Coronary artery (tissue), 2 donors: ENCODE measurements at regions not wholly inside any gene's neighbourhood (a gene's known extent, or its start where the extent isn't known, plus 50 kb on each side); places are given as distances from the start of the nearest gene placed in this dataset.

Source experiments
- DNase-seq: peaks from one replicate; pipeline ENCODE4 v3.0.0-alpha.2; 2017; ENCODE audit warnings: low spot score
- H3K27ac ChIP-seq, 2 donors: fragments of 200-600 bp; sonication (generic); one replicate each; pipeline ENCODE4 v1.5.1; 2016 to 2019
- H3K4me3 ChIP-seq: fragments of 200-600 bp; sonication (generic); 2 replicates; pipeline ENCODE4 v1.5.1; 2016; ENCODE audit warnings: mild to moderate bottlenecking, moderate library complexity
- TF ChIP-seq, protein P1 (sequence below): fragments of 200-600 bp; sonication (generic); IDR thresholded peaks from one replicate; pipeline ENCODE4 v1.5.1; 2019; ENCODE audit warnings: antibody characterized with exemption

DNA sequence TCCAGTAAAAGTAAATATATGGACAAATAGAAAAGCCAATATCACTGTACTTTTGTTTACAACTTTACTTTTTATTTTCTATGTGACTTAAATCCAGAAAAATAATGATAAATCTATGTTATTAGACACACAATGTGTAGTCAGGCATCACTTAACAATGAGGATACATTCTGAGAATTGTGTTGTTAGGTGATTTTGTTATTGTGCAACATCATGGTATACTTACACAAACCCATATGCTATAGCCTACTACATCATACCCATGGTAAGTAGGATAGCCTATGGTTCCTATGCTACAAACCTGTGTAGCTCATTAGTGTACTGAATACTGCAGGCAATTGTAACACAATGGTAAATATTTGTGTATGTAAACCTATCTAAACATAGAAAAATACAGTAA lies 781.7 kb upstream of the GHITM start:
- no peak for DNase-seq

DNA sequence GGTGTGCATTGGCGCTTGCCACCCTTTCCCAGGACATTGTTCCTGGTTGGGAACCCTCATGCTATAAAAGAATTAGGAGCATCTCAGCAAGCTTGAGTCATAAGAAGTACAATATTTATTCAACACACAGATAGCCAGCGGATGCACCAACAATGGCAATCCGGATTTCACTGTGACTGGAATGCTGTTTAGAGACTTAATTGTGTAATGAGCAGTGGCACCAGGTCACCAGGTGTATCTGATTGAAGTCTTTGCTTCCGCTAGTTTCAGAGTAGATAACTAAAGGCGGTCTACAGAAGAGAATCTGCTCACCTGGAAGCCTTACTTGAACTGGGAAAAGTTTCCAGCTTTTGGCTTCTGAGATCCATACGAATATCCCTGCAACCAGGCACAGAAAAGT lies 772.3 kb upstream of the GHITM start:
- TF ChIP-seq, protein P1, sequence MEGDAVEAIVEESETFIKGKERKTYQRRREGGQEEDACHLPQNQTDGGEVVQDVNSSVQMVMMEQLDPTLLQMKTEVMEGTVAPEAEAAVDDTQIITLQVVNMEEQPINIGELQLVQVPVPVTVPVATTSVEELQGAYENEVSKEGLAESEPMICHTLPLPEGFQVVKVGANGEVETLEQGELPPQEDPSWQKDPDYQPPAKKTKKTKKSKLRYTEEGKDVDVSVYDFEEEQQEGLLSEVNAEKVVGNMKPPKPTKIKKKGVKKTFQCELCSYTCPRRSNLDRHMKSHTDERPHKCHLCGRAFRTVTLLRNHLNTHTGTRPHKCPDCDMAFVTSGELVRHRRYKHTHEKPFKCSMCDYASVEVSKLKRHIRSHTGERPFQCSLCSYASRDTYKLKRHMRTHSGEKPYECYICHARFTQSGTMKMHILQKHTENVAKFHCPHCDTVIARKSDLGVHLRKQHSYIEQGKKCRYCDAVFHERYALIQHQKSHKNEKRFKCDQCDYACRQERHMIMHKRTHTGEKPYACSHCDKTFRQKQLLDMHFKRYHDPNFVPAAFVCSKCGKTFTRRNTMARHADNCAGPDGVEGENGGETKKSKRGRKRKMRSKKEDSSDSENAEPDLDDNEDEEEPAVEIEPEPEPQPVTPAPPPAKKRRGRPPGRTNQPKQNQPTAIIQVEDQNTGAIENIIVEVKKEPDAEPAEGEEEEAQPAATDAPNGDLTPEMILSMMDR = no peak
- H3K4me3 ChIP-seq = no peak overlapping the region
- DNase-seq = no peak
- H3K27ac ChIP-seq = no peak overlapping the region

More for the DNA sequence above, 781.7 kb upstream of the GHITM start:
- H3K4me3 ChIP-seq = no peak overlapping the region
- no peak overlapping the region for H3K27ac ChIP-seq
- TF ChIP-seq, protein P1 = no peak

DNA sequence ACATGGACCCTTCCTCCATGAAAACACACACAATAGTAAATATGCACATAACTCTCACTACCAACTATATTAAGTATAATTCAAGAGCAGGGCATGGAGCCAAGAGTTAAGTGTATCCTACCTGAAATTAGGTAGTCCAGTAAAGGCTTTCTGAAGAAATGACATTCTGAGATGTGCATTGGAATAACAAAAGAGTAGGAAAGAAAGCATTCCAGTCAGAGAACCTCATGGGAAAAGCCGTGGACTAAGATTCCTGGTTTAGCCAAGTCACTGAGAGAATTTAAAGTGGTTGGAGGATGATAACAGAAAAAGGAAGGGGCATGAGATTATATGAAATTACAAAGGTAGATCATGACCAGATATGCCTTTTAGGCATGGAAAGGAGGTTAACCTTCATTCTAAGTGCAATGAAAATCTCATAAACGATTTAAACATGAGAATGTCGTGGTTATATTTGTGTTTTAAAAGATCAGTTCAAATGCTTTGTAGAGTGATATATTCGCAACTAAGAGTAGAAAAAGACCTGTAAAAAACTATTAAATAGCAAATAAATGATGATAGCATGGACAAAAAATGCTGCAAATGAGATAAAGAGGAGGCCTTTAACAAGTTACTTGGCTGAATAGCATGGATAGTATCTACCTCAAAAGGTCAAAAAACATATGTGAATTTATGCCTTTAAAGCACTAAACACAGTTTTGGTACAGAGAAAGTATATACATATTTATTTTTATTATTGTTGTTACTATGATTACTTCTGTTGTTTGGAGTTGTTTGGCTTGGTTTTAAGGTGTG lies 767.4 kb upstream of the GHITM start:
- TF ChIP-seq, protein P1 = no peak
- H3K27ac ChIP-seq = no peak overlapping the region
- no peak overlapping the region for H3K4me3 ChIP-seq
- DNase-seq = no peak

GRCh38 chr10:83372646-83373045 lies 766.7 kb upstream of the GHITM start:
- Histone ChIP-seq H3K27ac (no peak overlapping the region), H3K4me3 (no peak overlapping the region)
- no peak for DNase-seq
- TF ChIP-seq, protein P1 = no peak

DNA sequence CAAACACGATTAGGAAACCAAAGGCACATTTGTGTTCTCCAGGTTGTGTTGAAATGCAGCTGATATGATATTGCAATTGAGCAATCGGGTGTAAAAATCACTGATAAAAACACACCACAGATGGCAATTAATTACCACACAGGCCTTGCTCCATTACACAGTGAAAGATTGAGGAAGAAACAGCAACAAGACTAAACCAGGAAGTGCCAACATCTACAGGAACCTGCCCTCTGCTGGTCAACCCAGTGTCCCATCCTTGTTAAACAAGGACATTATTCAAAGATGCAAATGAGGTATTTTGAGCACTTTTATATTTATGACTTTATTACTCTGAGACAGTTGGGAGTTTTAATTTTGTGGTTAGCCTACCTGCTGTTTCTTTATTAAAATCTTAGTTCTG lies 765.6 kb upstream of the GHITM start:
- no peak for DNase-seq
- TF ChIP-seq, protein P1 = no peak
- no peak overlapping the region for H3K27ac ChIP-seq
- H3K4me3 ChIP-seq = no peak overlapping the region

- Histone ChIP-seq H3K27ac (no peak overlapping the region), H3K4me3 (no peak overlapping the region)
- no peak for DNase-seq
- TF ChIP-seq, protein P1 = no peak
Measured at GRCh38 chr10:83374741-83375140, 764.6 kb upstream of the GHITM start.

DNA sequence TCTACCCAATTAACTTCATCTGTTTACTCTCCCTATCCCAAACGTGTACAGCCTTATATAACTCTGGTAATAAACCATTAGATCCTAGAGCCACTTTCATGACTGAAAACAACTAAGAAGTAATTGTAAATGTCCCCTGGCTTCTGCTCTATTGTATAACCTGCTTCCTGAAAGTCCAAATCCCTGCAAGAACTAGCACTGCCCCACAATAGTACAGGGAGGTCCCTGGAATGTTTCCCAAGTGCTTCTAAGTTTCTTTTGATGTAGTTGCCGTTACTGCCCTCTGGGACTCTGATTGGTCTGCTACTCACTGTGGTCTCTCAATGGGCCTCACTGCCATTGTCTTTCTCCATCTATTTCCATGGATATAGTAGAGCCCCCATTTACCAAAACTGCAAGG lies 764.0 kb upstream of the GHITM start:
- H3K4me3 ChIP-seq = no peak overlapping the region
- DNase-seq = no peak
- TF ChIP-seq, protein P1 = no peak
- no peak overlapping the region for H3K27ac ChIP-seq
